NT2/D1 (cell line): ENCODE measurements at regions not wholly inside any gene's neighbourhood (a gene's known extent, or its start where the extent isn't known, plus 50 kb on each side); places are given as distances from the start of the nearest gene placed in this dataset.

Experiments used
- SUZ12 ChIP-seq: IDR thresholded peaks from 2 replicates; pipeline ENCODE4 v1.6.1; 2011; ENCODE audit not compliant: insufficient read length, insufficient read depth; ENCODE audit errors: extremely low read depth
- YY1 ChIP-seq: IDR thresholded peaks from 2 replicates; pipeline ENCODE4 v1.6.1; 2011; ENCODE audit not compliant: insufficient read length, insufficient read depth
- ZNF274 ChIP-seq: IDR thresholded peaks from 2 replicates; pipeline ENCODE4 v1.6.1; 2011; ENCODE audit warnings: mild to moderate bottlenecking, low read depth, low read length

GRCh38 chr5:5886812-5887486, 464.5 kb downstream of the ICE1 start:
- TF ChIP-seq SUZ12 = no peak
- TF ChIP-seq ZNF274 = no peak
- TF ChIP-seq YY1 = no peak
